SU-DHL-6 (cell line): ENCODE measurements at regions not wholly inside any gene's neighbourhood (a gene's known extent, or its start where the extent isn't known, plus 50 kb on each side); places are given as distances from the start of the nearest gene placed in this dataset.

ENCODE experiments used
- H2AFZ ChIP-seq: fragments of 200-600 bp; sonication (generic); 2 replicates; pipeline ENCODE4 v1.6.1; 2014; ENCODE audit warnings: low read depth, mild to moderate bottlenecking, moderate library complexity, mixed read lengths, antibody characterized with exemption, low read length; ENCODE audit not compliant: severe bottlenecking
- H3F3A ChIP-seq: fragments of 200-600 bp; shearing (Covaris generic); 2 replicates; pipeline ENCODE4 v1.6.0; 2016; ENCODE audit warnings: antibody characterized with exemption, mild to moderate bottlenecking; ENCODE audit not compliant: insufficient read depth
- H3K27ac ChIP-seq: fragments of 200-600 bp; sonication (generic); 2 replicates; pipeline ENCODE4 v1.5.1; 2016; ENCODE audit warnings: low read depth, mild to moderate bottlenecking, low read length, moderate library complexity, mixed read lengths
- H3K27me3 ChIP-seq: fragments of 200-600 bp; sonication (generic), shearing (Covaris generic); 2 replicates; pipeline ENCODE4 v1.6.0; 2014; ENCODE audit warnings: mild to moderate bottlenecking, low read length
- H3K36me3 ChIP-seq: fragments of 200-600 bp; sonication (generic); 2 replicates; pipeline ENCODE4 v1.6.1; 2014; ENCODE audit warnings: mild to moderate bottlenecking, low read length, mixed read lengths
- H3K4me2 ChIP-seq: fragments of 300-600, 200-600 bp; shearing (Covaris generic), sonication (generic); 2 replicates; pipeline ENCODE4 v1.6.0; 2014; ENCODE audit warnings: low read length, low read depth, mild to moderate bottlenecking; ENCODE audit not compliant: poor library complexity, severe bottlenecking
- H3K4me3 ChIP-seq: fragments of 200-600 bp; sonication (generic); 2 replicates; pipeline ENCODE4 v1.5.1; 2014; ENCODE audit warnings: antibody characterized with exemption, low read length, mild to moderate bottlenecking, mixed read lengths; ENCODE audit not compliant: insufficient read depth, poor library complexity, severe bottlenecking
- H3K79me2 ChIP-seq: fragments of 200-600 bp; sonication (generic); 2 replicates; pipeline ENCODE4 v1.6.1; 2014; ENCODE audit warnings: mild to moderate bottlenecking, low read length, moderate library complexity; ENCODE audit not compliant: insufficient read depth
- H3K9ac ChIP-seq: fragments of 200-600 bp; sonication (generic); 2 replicates; pipeline ENCODE4 v1.7.0; 2014; ENCODE audit warnings: mild to moderate bottlenecking, low read length
- H3K9me2 ChIP-seq: fragments of 200-600 bp; sonication (generic); replicated peaks from 2 replicates; pipeline ENCODE4 v1.6.1; 2014; ENCODE audit warnings: low read length; ENCODE audit not compliant: insufficient read depth
- H3K9me3 ChIP-seq: fragments of 200-600 bp; sonication (generic); 2 replicates; pipeline ENCODE4 v1.6.1; 2014; ENCODE audit warnings: low read length, mixed read lengths; ENCODE audit not compliant: insufficient read depth
- H4K20me1 ChIP-seq: fragments of 200-600 bp; sonication (generic); 2 replicates; pipeline ENCODE4 v1.6.1; 2014; ENCODE audit warnings: low read depth, mild to moderate bottlenecking, antibody characterized with exemption, low read length, moderate library complexity, mixed read lengths
- CTCF ChIP-seq: fragments of 200-600 bp; sonication (generic); IDR thresholded peaks from one replicate; pipeline ENCODE4 v1.5.1; 2017; ENCODE audit warnings: antibody characterized with exemption, mild to moderate bottlenecking, low read length, moderate library complexity; ENCODE audit not compliant: insufficient read depth, poor library complexity, severe bottlenecking
- EZH2phosphoT487 ChIP-seq: fragments of 200-600 bp; sonication (generic), shearing (Covaris generic); conservative IDR thresholded peaks from 2 replicates; pipeline ENCODE4 v1.6.1; 2018; ENCODE audit warnings: mild to moderate bottlenecking, antibody characterized with exemption, low read length, moderate library complexity, mixed read lengths

GRCh38 chr4:151930372-151930771 lies 169.6 kb upstream of the GATB start:
- H3K27ac ChIP-seq = no peak overlapping the region
- TF ChIP-seq EZH2phosphoT487 = no peak
- TF ChIP-seq CTCF = no peak
- H3K79me2 ChIP-seq = no peaks in the 10 kb centered on the region
- no peak overlapping the region for H2AFZ ChIP-seq
- no peak overlapping the region for H3K4me2 ChIP-seq
- H3K9ac ChIP-seq = no peak overlapping the region
- H4K20me1 ChIP-seq = no peaks in the 10 kb centered on the region
- H3F3A ChIP-seq = no peaks in the 10 kb centered on the region
- no peaks in the 10 kb centered on the region for H3K9me3 ChIP-seq
- no peak overlapping the region for H3K4me3 ChIP-seq
- no peaks in the 10 kb centered on the region for H3K27me3 ChIP-seq
- H3K9me2 ChIP-seq = no peaks in the 10 kb centered on the region
- no peaks in the 10 kb centered on the region for H3K36me3 ChIP-seq

GRCh38 chr4:151928112-151928511 lies 167.3 kb upstream of the GATB start:
- no peak for TF ChIP-seq CTCF
- TF ChIP-seq EZH2phosphoT487 = no peak
- Histone ChIP-seq H3K79me2 (no peaks in the 10 kb centered on the region), H3K27ac (no peak overlapping the region), H3K27me3 (no peaks in the 10 kb centered on the region), H3F3A (no peaks in the 10 kb centered on the region), H3K36me3 (no peaks in the 10 kb centered on the region), H4K20me1 (no peaks in the 10 kb centered on the region), H2AFZ (no peak overlapping the region), H3K9me3 (no peaks in the 10 kb centered on the region), H3K4me3 (no peak overlapping the region), H3K9ac (no peak overlapping the region), H3K4me2 (no peak overlapping the region), H3K9me2 (no peaks in the 10 kb centered on the region)

- H3K79me2 ChIP-seq = no peaks in the 10 kb centered on the region
- H3K27ac ChIP-seq = no peak overlapping the region
- no peaks in the 10 kb centered on the region for H3K36me3 ChIP-seq
- no peak overlapping the region for H3K4me2 ChIP-seq
- H3K9me3 ChIP-seq = no peaks in the 10 kb centered on the region
- H3F3A ChIP-seq = no peaks in the 10 kb centered on the region
- no peak overlapping the region for H3K9ac ChIP-seq
- no peak overlapping the region for H3K4me3 ChIP-seq
- no peak overlapping the region for H2AFZ ChIP-seq
- H4K20me1 ChIP-seq = no peaks in the 10 kb centered on the region
- no peaks in the 10 kb centered on the region for H3K9me2 ChIP-seq
- TF ChIP-seq EZH2phosphoT487 (no peak), CTCF (no peak)
- H3K27me3 ChIP-seq = no peaks in the 10 kb centered on the region
Measured at GRCh38 chr4:151922811-151923210, 162.0 kb upstream of the GATB start.

- H3K4me2 ChIP-seq = no peak overlapping the region
- H3K79me2 ChIP-seq = no peaks in the 10 kb centered on the region
- H3K9ac ChIP-seq = no peak overlapping the region
- H2AFZ ChIP-seq = no peak overlapping the region
- H3K36me3 ChIP-seq = no peaks in the 10 kb centered on the region
- no peaks in the 10 kb centered on the region for H3F3A ChIP-seq
- H3K9me2 ChIP-seq = no peaks in the 10 kb centered on the region
- no peaks in the 10 kb centered on the region for H4K20me1 ChIP-seq
- H3K4me3 ChIP-seq = no peak overlapping the region
- TF ChIP-seq EZH2phosphoT487 (no peak), CTCF (no peak)
- H3K9me3 ChIP-seq = no peaks in the 10 kb centered on the region
- no peak overlapping the region for H3K27ac ChIP-seq
- no peaks in the 10 kb centered on the region for H3K27me3 ChIP-seq
Measured at GRCh38 chr4:151922306-151922705, 161.5 kb upstream of the GATB start.
